Caco-2 (cell line): ENCODE measurements at regions not wholly inside any gene's neighbourhood (a gene's known extent, or its start where the extent isn't known, plus 50 kb on each side); places are given as distances from the start of the nearest gene placed in this dataset.

Experiments
- BruUV-seq: library from RNA; stranded (reverse); fragments of 400-500 nt; replicated peaks from 2 replicates; lab custom pipeline; 2021; lab: Mats Ljungman, UMichigan
- CTCF ChIA-PET: fragments of 300-600 bp; sonication (Branson Sonifier 250); formaldehyde crosslinking; loops from one replicate; lab custom pipeline; 2022; ENCODE audit warnings: antibody characterized with exemption; lab: Charles Lee
- POLR2A ChIA-PET: fragments of 300-600 bp; sonication (Branson Sonifier 250); formaldehyde crosslinking; loops from one replicate; lab custom pipeline; 2022; ENCODE audit warnings: antibody characterized with exemption; lab: Charles Lee
- DNase-seq, 2 experiments: peaks; one replicate each; pipeline versions ENCODE4 v3.0.0 to v3.0.0-alpha.2; 2020 to 2022
- H3K27me3 ChIP-seq: replicated peaks from 2 replicates; pipeline ENCODE4 v1.6.0; 2011; ENCODE audit warnings: low read length; ENCODE audit not compliant: control insufficient read depth, insufficient read depth
- H3K36me3 ChIP-seq: 2 replicates; pipeline ENCODE4 v1.5.1; 2011; ENCODE audit warnings: low read length; ENCODE audit not compliant: control insufficient read depth, insufficient read depth
- H3K4me1 ChIP-seq: fragments of 250-450 bp; sonication (Bioruptor Pico); 2 replicates; pipeline ENCODE4 v1.5.1; 2020; ENCODE audit warnings: mild to moderate bottlenecking
- H3K4me3 ChIP-seq: 2 replicates; pipeline ENCODE4 v1.5.1; 2011; ENCODE audit warnings: low read depth, mild to moderate bottlenecking, control low read depth, low read length
- H3K9me3 ChIP-seq: fragments of 250-450 bp; sonication (Bioruptor Pico); 2 replicates; pipeline ENCODE4 v1.5.1; 2020; ENCODE audit warnings: mild to moderate bottlenecking, moderate library complexity
- H3K27ac Mint-ChIP-seq: one replicate; pipeline ENCODE4 v1.8.0; 2022; ENCODE audit warnings: mixed read lengths; ENCODE audit not compliant: unreplicated experiment
- H3K27me3 Mint-ChIP-seq: one replicate; pipeline ENCODE4 v1.8.0; 2022; ENCODE audit warnings: mixed read lengths; ENCODE audit not compliant: insufficient read depth, unreplicated experiment
- H3K36me3 Mint-ChIP-seq: one replicate; pipeline ENCODE4 v1.8.0; 2022; ENCODE audit warnings: mild to moderate bottlenecking, mixed read lengths; ENCODE audit not compliant: insufficient read depth, unreplicated experiment
- H3K4me1 Mint-ChIP-seq: one replicate; pipeline ENCODE4 v1.8.0; 2022; ENCODE audit warnings: low read depth, mixed read lengths; ENCODE audit not compliant: unreplicated experiment
- H3K4me3 Mint-ChIP-seq: one replicate; pipeline ENCODE4 v1.8.0; 2022; ENCODE audit warnings: mild to moderate bottlenecking, moderate library complexity, mixed read lengths; ENCODE audit not compliant: unreplicated experiment
- H3K9me3 Mint-ChIP-seq: one replicate; pipeline ENCODE4 v1.8.0; 2022; ENCODE audit warnings: mixed read lengths; ENCODE audit not compliant: unreplicated experiment
- CTCF ChIP-seq, 2 experiments: fragments of 200-600 bp in 1 of 2; IDR thresholded peaks; 1 replicate in 1 of 2; 2 replicates in 1 of 2; pipeline versions ENCODE4 v1.5.1 to v1.8.0; 2011 to 2022; ENCODE audit warnings: antibody characterized with exemption in 1 of 2, control low read depth in 1 of 2, inconsistent platforms in 1 of 2, low read depth in 1 of 2, low read length in 1 of 2, mild to moderate bottlenecking in 1 of 2, moderate library complexity in 1 of 2; ENCODE audit not compliant: insufficient read depth in 1 of 2, severe bottlenecking in 1 of 2, unreplicated experiment in 1 of 2
- intact Hi-C: fragments of 100-400 bp; cut with micrococcal nuclease; formaldehyde crosslinking; loops from one replicate; pipeline ENCODE4 v1.10.0; 2022; ENCODE audit not compliant: unreplicated experiment

- no TSS peak for BruUV-seq
- peaks cover 4% of the 10 kb centered on the region for H3K27me3 Mint-ChIP-seq
- no peaks in the 10 kb centered on the region for H3K36me3 Mint-ChIP-seq
- H3K4me3 ChIP-seq = no peak overlapping the region
- H3K9me3 ChIP-seq = no peaks in the 10 kb centered on the region
- no peak for DNase-seq
- ChIA-PET POLR2A (no interaction called here), CTCF (no interaction called here)
- H3K9me3 Mint-ChIP-seq = no peaks in the 10 kb centered on the region
- intact Hi-C loops = no loop called here
- no peak overlapping the region for H3K4me3 Mint-ChIP-seq
- H3K4me1 ChIP-seq = no peaks in the 10 kb centered on the region
- no peak overlapping the region for H3K27ac Mint-ChIP-seq
- H3K27me3 ChIP-seq = no peaks in the 10 kb centered on the region
- no peaks in the 10 kb centered on the region for H3K36me3 ChIP-seq
- no peak for TF ChIP-seq CTCF (IDR thresholded peaks at IDR 0.05; ENCODE audit: insufficient read depth in 1 of 2, low read depth in 1 of 2, low read length in 1 of 2, severe bottlenecking in 1 of 2, unreplicated experiment in 1 of 2)
- no peaks in the 10 kb centered on the region for H3K4me1 Mint-ChIP-seq
Observed at GRCh38 chr11:121372671-121373429, 79.3 kb upstream of the SORL1 start.

GRCh38 chr11:121374286-121374985 is 77.7 kb upstream of the SORL1 start:
- DNase-seq = no peak
- Mint-ChIP-seq H3K27ac (no peak overlapping the region), H3K4me1 (no peaks in the 10 kb centered on the region), H3K9me3 (no peaks in the 10 kb centered on the region), H3K27me3 (peaks cover under 1% of the 10 kb centered on the region), H3K36me3 (no peaks in the 10 kb centered on the region), H3K4me3 (no peak overlapping the region)
- H3K27me3 ChIP-seq = no peaks in the 10 kb centered on the region
- BruUV-seq = no TSS peak
- TF ChIP-seq CTCF (IDR thresholded peaks at IDR 0.05; ENCODE audit: insufficient read depth in 1 of 2, low read depth in 1 of 2, low read length in 1 of 2, severe bottlenecking in 1 of 2, unreplicated experiment in 1 of 2) = no peak
- no peaks in the 10 kb centered on the region for H3K36me3 ChIP-seq
- ChIA-PET POLR2A (no interaction called here), CTCF (no interaction called here)
- no peaks in the 10 kb centered on the region for H3K9me3 ChIP-seq
- H3K4me1 ChIP-seq = no peaks in the 10 kb centered on the region
- intact Hi-C loops = no loop called here
- H3K4me3 ChIP-seq = no peak overlapping the region

GRCh38 chr11:121376130-121376529 is 76.0 kb upstream of the SORL1 start:
- Histone ChIP-seq H3K9me3 (no peaks in the 10 kb centered on the region), H3K4me3 (no peak overlapping the region), H3K4me1 (no peaks in the 10 kb centered on the region), H3K27me3 (no peaks in the 10 kb centered on the region), H3K36me3 (no peaks in the 10 kb centered on the region)
- no peak for TF ChIP-seq CTCF (IDR thresholded peaks at IDR 0.05; ENCODE audit: insufficient read depth in 1 of 2, low read depth in 1 of 2, low read length in 1 of 2, severe bottlenecking in 1 of 2, unreplicated experiment in 1 of 2)
- peaks cover 9% of the 10 kb centered on the region for H3K27me3 Mint-ChIP-seq
- no peak overlapping the region for H3K27ac Mint-ChIP-seq
- ChIA-PET CTCF (no interaction called here), POLR2A (no interaction called here)
- H3K4me3 Mint-ChIP-seq = no peak overlapping the region
- H3K36me3 Mint-ChIP-seq = no peaks in the 10 kb centered on the region
- no peak for DNase-seq
- no TSS peak for BruUV-seq
- H3K4me1 Mint-ChIP-seq = no peaks in the 10 kb centered on the region
- H3K9me3 Mint-ChIP-seq = no peaks in the 10 kb centered on the region
- intact Hi-C loops = no loop called here
